GM18861 (cell line): ENCODE measurements at regions not wholly inside any gene's neighbourhood (a gene's known extent, or its start where the extent isn't known, plus 50 kb on each side); places are given as distances from the start of the nearest gene placed in this dataset.

ENCODE experiments used
- ATAC-seq: cut with Tn5 transposase; IDR thresholded peaks from one replicate; pipeline ENCODE4 v1.9.1; 2021; ENCODE audit not compliant: unreplicated experiment

- no peak for ATAC-seq
Measured at GRCh38 chr4:23276076-23276475, 583.3 kb downstream of the GBA3 start.

GRCh38 chr4:23269566-23269965, 576.8 kb downstream of the GBA3 start:
- no peak for ATAC-seq

- no peak for ATAC-seq
Measured at GRCh38 chr4:23268072-23268771, 575.5 kb downstream of the GBA3 start.

GRCh38 chr4:23266401-23266800, 573.7 kb downstream of the GBA3 start:
- no peak for ATAC-seq

- no peak for ATAC-seq
Measured at GRCh38 chr4:23260511-23260910, 567.8 kb downstream of the GBA3 start.

GRCh38 chr4:23245203-23245832, 552.6 kb downstream of the GBA3 start:
- ATAC-seq: no peak

GRCh38 chr4:23242962-23243361, 550.2 kb downstream of the GBA3 start:
- ATAC-seq: no peak

GRCh38 chr4:23241408-23241807, 548.7 kb downstream of the GBA3 start:
- no peak for ATAC-seq

- ATAC-seq: no peak
Measured at GRCh38 chr4:23238848-23239247, 546.1 kb downstream of the GBA3 start.

- no peak for ATAC-seq
Measured at GRCh38 chr4:23237771-23238170, 545.0 kb downstream of the GBA3 start.

- ATAC-seq: no peak
Measured at GRCh38 chr4:23235628-23236390, 543.1 kb downstream of the GBA3 start.

GRCh38 chr4:23234716-23235115, 542.0 kb downstream of the GBA3 start:
- no peak for ATAC-seq

GRCh38 chr4:23234018-23234417, 541.3 kb downstream of the GBA3 start:
- ATAC-seq: no peak

- no peak for ATAC-seq
Measured at GRCh38 chr4:23233596-23233995, 540.9 kb downstream of the GBA3 start.

- no peak for ATAC-seq
Measured at GRCh38 chr4:23232987-23233386, 540.2 kb downstream of the GBA3 start.

GRCh38 chr4:23225564-23225963, 532.8 kb downstream of the GBA3 start:
- no peak for ATAC-seq

- ATAC-seq: no peak
Measured at GRCh38 chr4:23224684-23225420, 532.1 kb downstream of the GBA3 start.

GRCh38 chr4:23220911-23221310, 528.2 kb downstream of the GBA3 start:
- no peak for ATAC-seq

GRCh38 chr4:23219779-23220408, 527.2 kb downstream of the GBA3 start:
- ATAC-seq: no peak

GRCh38 chr4:23213198-23213597, 520.5 kb downstream of the GBA3 start:
- no peak for ATAC-seq

- ATAC-seq: no peak
Measured at GRCh38 chr4:23212558-23212957, 519.8 kb downstream of the GBA3 start.
